ENCODE measurements at regions not wholly inside any gene's neighbourhood (a gene's known extent, or its start where the extent isn't known, plus 50 kb on each side); places are given as distances from the start of the nearest gene placed in this dataset.

DNA sequence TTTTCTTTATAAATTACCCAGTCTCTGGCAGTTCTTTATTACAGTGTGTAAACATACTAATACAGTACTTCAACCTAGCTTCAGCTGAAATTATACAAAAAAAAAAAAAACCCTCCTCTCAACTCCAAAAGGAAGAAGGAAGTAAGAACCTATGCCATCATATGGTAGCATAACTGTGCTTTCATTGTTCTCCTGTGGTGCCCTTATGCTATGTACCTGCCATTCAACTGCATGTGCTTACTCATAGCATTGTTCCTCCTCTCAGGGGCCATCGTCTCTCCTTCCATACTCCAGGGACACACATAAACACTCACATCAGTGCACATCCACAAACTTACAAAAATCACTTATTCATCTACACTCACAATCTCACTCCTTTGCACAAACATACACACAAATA, 470.1 kb upstream of the HS3ST1 start:
- ATAC-seq (no peak), DNase-seq (no peak)
- no peaks in the 10 kb centered on the region for H3K27me3 ChIP-seq
- no peak overlapping the region for H3K4me3 ChIP-seq
- intact Hi-C loops (cut with DNase I), result no loop called here
- no peak overlapping the region for H3K27ac ChIP-seq
- H3K4me1 ChIP-seq, result peaks cover 10% of the 10 kb centered on the region
- no peak for TF ChIP-seq CTCF (IDR thresholded peaks at IDR 0.05)
- no peaks in the 10 kb centered on the region for H3K9me3 ChIP-seq
- H3K36me3 ChIP-seq, result no peaks in the 10 kb centered on the region

- Histone ChIP-seq H3K36me3 (no peaks in the 10 kb centered on the region), H3K4me1 (peaks cover 10% of the 10 kb centered on the region), H3K27me3 (no peaks in the 10 kb centered on the region), H3K4me3 (no peak overlapping the region), H3K27ac (no peak overlapping the region), H3K9me3 (no peaks in the 10 kb centered on the region)
- no peak for TF ChIP-seq CTCF (IDR thresholded peaks at IDR 0.05)
- ATAC-seq (no peak), DNase-seq (no peak)
- intact Hi-C loops (cut with DNase I), result no loop called here
Observed at GRCh38 chr4:11895766-11896165, 467.1 kb upstream of the HS3ST1 start.

DNA sequence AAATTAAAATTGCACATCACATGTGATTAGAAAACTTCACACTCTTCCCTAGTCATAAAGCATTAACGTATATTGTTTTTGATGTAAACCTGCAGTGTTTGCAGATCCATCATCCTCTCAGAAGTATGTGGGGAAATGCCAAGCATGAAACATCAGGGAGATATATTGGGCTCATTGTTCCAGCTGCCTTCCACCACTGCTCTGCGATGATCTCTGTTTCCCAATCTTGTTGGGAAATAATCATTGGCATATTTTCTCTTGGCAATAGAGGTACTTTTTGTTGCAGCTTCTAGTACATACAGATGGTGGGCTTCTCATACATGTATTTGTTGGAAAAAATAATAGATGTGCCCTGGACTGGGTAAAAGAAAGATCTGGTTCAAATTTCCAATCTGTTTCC, 466.3 kb upstream of the HS3ST1 start:
- intact Hi-C loops (cut with DNase I), result no loop called here
- DNase-seq (no peak), ATAC-seq (no peak)
- H3K4me1 ChIP-seq, result peaks cover 10% of the 10 kb centered on the region
- no peaks in the 10 kb centered on the region for H3K9me3 ChIP-seq
- no peak overlapping the region for H3K4me3 ChIP-seq
- no peaks in the 10 kb centered on the region for H3K36me3 ChIP-seq
- TF ChIP-seq CTCF (IDR thresholded peaks at IDR 0.05), result no peak
- H3K27me3 ChIP-seq, result no peaks in the 10 kb centered on the region
- H3K27ac ChIP-seq, result no peak overlapping the region

- TF ChIP-seq CTCF (IDR thresholded peaks at IDR 0.05), result no peak
- Histone ChIP-seq H3K36me3 (no peaks in the 10 kb centered on the region), H3K4me1 (peaks cover 10% of the 10 kb centered on the region), H3K4me3 (no peak overlapping the region), H3K27me3 (no peaks in the 10 kb centered on the region), H3K9me3 (no peaks in the 10 kb centered on the region), H3K27ac (no peak overlapping the region)
- intact Hi-C loops (cut with DNase I), result no loop called here
- ATAC-seq (no peak), DNase-seq (no peak)
Observed at GRCh38 chr4:11894221-11894620, 465.5 kb upstream of the HS3ST1 start.

DNA sequence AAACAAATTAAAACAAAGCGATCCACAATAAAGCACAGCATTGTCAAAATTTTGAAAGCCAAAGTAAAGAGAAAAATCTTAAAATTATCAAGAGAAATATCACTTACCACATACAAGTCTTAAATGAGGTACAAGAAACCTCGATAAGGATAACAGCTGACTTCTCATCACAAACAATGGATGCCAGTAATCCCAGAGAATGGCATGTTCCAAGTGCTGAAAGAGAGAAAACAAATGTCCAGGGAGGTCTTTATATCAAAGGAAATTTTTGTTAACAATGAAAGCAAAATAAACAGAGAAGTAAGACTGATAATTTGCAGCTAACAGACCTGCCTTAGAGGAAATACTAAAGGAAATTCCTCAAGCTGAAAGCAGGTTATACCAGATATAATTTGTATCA, 460.4 kb upstream of the HS3ST1 start:
- ATAC-seq (no peak), DNase-seq (no peak)
- no peaks in the 10 kb centered on the region for H3K4me1 ChIP-seq
- no peak overlapping the region for H3K4me3 ChIP-seq
- no peaks in the 10 kb centered on the region for H3K27me3 ChIP-seq
- no peak overlapping the region for H3K27ac ChIP-seq
- TF ChIP-seq CTCF (IDR thresholded peaks at IDR 0.05), result no peak
- no peaks in the 10 kb centered on the region for H3K9me3 ChIP-seq
- no peaks in the 10 kb centered on the region for H3K36me3 ChIP-seq
- intact Hi-C loops (cut with DNase I), result no loop called here

DNA sequence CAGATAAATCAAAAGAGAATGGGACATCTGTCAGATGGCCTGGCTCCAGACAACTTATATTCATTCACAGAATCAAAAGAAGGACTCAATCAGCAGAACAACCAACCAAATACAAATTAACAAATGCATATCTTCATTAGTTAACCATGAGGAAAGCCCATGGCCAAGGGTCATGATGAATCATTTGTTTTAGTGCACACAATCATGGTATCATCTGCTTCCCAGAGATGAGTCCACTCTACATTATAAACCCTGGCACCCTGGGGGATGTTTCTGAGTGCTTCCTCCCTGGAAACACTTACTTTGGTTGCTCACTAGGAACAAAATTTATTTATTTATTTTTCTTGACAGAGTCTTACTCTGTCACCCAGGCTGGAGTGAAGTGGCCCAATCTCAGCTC, 453.3 kb upstream of the HS3ST1 start:
- Histone ChIP-seq H3K4me3 (no peak overlapping the region), H3K36me3 (no peaks in the 10 kb centered on the region), H3K27ac (no peak overlapping the region), H3K27me3 (no peaks in the 10 kb centered on the region), H3K4me1 (no peaks in the 10 kb centered on the region), H3K9me3 (no peaks in the 10 kb centered on the region)
- DNase-seq, result no peak
- intact Hi-C loops (cut with DNase I), result no loop called here
- no peak for ATAC-seq
- no peak for TF ChIP-seq CTCF (IDR thresholded peaks at IDR 0.05)

Data from upper lobe of right lung (tissue), 1 donor.